Activated naive CD8-positive, alpha-beta T cell treated with anti-CD3 and anti-CD28 coated beads, Interleukin-2, amount 50 U/mL, for 24 hours (primary cell): ENCODE measurements at regions not wholly inside any gene's neighbourhood (a gene's known extent, or its start where the extent isn't known, plus 50 kb on each side); places are given as distances from the start of the nearest gene placed in this dataset.
A peak's percentile ranks its signal among the peaks of the same experiment; 100 is the strongest.

ENCODE experiments used
- ATAC-seq: fragments of 150-1000 bp; cut with Tn5 transposase; one replicate; pipeline ENCODE4 v1.10.0; 2021
- DNase-seq: peaks from one replicate; pipeline ENCODE4 v3.0.0; 2021
- H3K27ac Mint-ChIP-seq: one replicate; pipeline ENCODE4 v1.8.0; 2021; ENCODE audit warnings: mild to moderate bottlenecking, mixed read lengths
- H3K27me3 Mint-ChIP-seq: one replicate; pipeline ENCODE4 v1.8.0; 2021; ENCODE audit warnings: mixed read lengths
- H3K36me3 Mint-ChIP-seq: one replicate; pipeline ENCODE4 v1.8.0; 2021; ENCODE audit warnings: low read depth, mixed read lengths
- H3K4me1 Mint-ChIP-seq: one replicate; pipeline ENCODE4 v1.8.0; 2021; ENCODE audit warnings: mixed read lengths
- H3K4me3 Mint-ChIP-seq: one replicate; pipeline ENCODE4 v1.8.0; 2021; ENCODE audit warnings: mild to moderate bottlenecking, moderate library complexity, mixed read lengths
- H3K9me3 Mint-ChIP-seq: one replicate; pipeline ENCODE4 v1.8.0; 2021; ENCODE audit warnings: mixed read lengths

GRCh38 chr14:89041257-89041582 is 216.8 kb downstream of the TTC8 start:
- no peak for DNase-seq
- H3K36me3 Mint-ChIP-seq, result peaks cover 6% of the 10 kb centered on the region
- peaks cover 6% of the 10 kb centered on the region for H3K9me3 Mint-ChIP-seq
- H3K4me3 Mint-ChIP-seq, result no peak overlapping the region
- peaks cover 27% of the 10 kb centered on the region for H3K27me3 Mint-ChIP-seq
- H3K4me1 Mint-ChIP-seq, result peaks cover 12% of the 10 kb centered on the region
- H3K27ac Mint-ChIP-seq, result no peak overlapping the region
- ATAC-seq, result no peak

DNA sequence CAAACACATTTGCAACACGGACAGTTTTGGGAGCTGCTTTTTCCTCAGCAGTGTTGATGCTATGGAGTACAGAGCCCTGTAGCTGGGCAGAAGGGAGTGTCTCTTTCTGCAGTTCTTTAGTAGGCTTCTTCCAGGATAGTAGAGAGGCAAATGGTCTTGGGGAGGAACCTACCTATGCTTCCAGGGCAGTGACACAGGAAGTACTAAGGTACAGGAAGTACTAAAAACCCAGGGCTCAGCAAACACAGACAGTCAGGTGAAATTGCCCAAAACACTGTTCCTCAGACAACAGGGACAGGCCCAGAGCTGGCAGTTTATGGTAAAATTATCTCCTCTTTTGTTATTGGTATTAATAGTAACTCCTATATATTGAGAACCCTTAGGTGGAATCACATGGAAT is 217.6 kb downstream of the TTC8 start:
- H3K4me1 Mint-ChIP-seq, result peaks cover 12% of the 10 kb centered on the region
- H3K36me3 Mint-ChIP-seq, result peaks cover 6% of the 10 kb centered on the region
- peaks cover 6% of the 10 kb centered on the region for H3K9me3 Mint-ChIP-seq
- no peak for ATAC-seq
- DNase-seq, result no peak
- H3K27ac Mint-ChIP-seq, result no peak overlapping the region
- H3K27me3 Mint-ChIP-seq, result peaks cover 23% of the 10 kb centered on the region
- no peak overlapping the region for H3K4me3 Mint-ChIP-seq

GRCh38 chr14:89053303-89053702 is 228.9 kb downstream of the TTC8 start:
- ATAC-seq (no peak), DNase-seq (no peak)
- peaks cover 9% of the 10 kb centered on the region for H3K9me3 Mint-ChIP-seq
- H3K4me1 Mint-ChIP-seq, result peaks cover 3% of the 10 kb centered on the region
- H3K4me3 Mint-ChIP-seq, result no peak overlapping the region
- no peaks in the 10 kb centered on the region for H3K36me3 Mint-ChIP-seq
- no peak overlapping the region for H3K27ac Mint-ChIP-seq
- no peaks in the 10 kb centered on the region for H3K27me3 Mint-ChIP-seq

- Mint-ChIP-seq H3K27ac (no peak overlapping the region), H3K9me3 (peaks cover 9% of the 10 kb centered on the region), H3K4me3 (no peak overlapping the region), H3K36me3 (no peaks in the 10 kb centered on the region), H3K27me3 (no peaks in the 10 kb centered on the region), H3K4me1 (peaks cover 3% of the 10 kb centered on the region)
- ATAC-seq (no peak), DNase-seq (no peak)
Measured at GRCh38 chr14:89056394-89056793, 231.9 kb downstream of the TTC8 start.

GRCh38 chr14:89058697-89059096 is 234.2 kb downstream of the TTC8 start:
- DNase-seq, result no peak
- H3K27ac Mint-ChIP-seq, result no peak overlapping the region
- no peaks in the 10 kb centered on the region for H3K36me3 Mint-ChIP-seq
- peaks cover 4% of the 10 kb centered on the region for H3K27me3 Mint-ChIP-seq
- H3K4me3 Mint-ChIP-seq, result no peak overlapping the region
- ATAC-seq, result no peak
- peaks cover 6% of the 10 kb centered on the region for H3K9me3 Mint-ChIP-seq
- peaks cover 3% of the 10 kb centered on the region for H3K4me1 Mint-ChIP-seq

GRCh38 chr14:89060191-89060590 is 235.7 kb downstream of the TTC8 start:
- no peak overlapping the region for H3K4me3 Mint-ChIP-seq
- peaks cover 12% of the 10 kb centered on the region for H3K27me3 Mint-ChIP-seq
- DNase-seq (no peak), ATAC-seq (no peak)
- H3K4me1 Mint-ChIP-seq, result peaks cover 3% of the 10 kb centered on the region
- peaks cover 6% of the 10 kb centered on the region for H3K9me3 Mint-ChIP-seq
- H3K36me3 Mint-ChIP-seq, result no peaks in the 10 kb centered on the region
- no peak overlapping the region for H3K27ac Mint-ChIP-seq

DNA sequence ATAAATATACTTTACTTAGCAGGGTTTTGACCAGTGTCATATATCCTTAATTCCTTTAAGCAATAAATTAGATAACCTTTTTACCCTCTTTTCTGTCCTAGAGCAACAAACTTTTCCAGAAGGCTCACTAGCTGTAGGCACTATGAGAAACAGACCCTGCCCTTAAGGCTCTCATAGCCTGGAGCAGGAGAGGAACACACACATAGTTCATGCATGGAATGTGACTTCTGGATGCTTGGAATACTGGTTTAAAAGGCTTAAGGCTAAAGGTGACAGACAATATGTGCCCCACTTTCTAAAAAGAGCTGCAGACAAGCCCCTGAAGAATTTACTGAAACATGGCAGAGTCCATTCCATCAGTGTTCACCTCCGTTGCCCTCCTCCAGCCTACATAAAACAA is 237.2 kb downstream of the TTC8 start:
- no peaks in the 10 kb centered on the region for H3K36me3 Mint-ChIP-seq
- peaks cover under 1% of the 10 kb centered on the region for H3K4me1 Mint-ChIP-seq
- H3K27me3 Mint-ChIP-seq, result peaks cover 12% of the 10 kb centered on the region

DNA sequence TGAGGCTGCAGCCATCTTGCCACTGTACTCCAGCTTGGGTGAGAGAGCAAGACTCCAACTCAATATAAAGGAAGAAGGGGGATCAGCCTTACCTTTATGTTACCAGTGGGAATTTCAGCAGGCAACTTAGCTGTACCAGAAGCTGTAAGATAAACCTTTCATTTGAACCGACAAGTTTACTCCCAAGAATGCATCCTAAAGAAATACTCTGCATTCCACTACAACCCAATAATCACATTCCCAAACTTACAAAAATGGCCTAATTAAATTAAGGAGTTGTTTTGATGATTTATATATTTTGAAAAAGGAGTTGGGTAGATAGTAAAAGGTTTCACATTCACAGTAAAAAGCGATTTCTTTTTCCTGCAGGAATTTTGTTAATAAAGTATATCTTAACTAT is 241.4 kb downstream of the TTC8 start:
- peaks cover 10% of the 10 kb centered on the region for H3K4me1 Mint-ChIP-seq
- no peak overlapping the region for H3K27ac Mint-ChIP-seq
- H3K4me3 Mint-ChIP-seq, result no peak overlapping the region
- no peaks in the 10 kb centered on the region for H3K36me3 Mint-ChIP-seq
- no peaks in the 10 kb centered on the region for H3K9me3 Mint-ChIP-seq
- DNase-seq (no peak), ATAC-seq (no peak)
- H3K27me3 Mint-ChIP-seq, result peaks cover 24% of the 10 kb centered on the region

More for the DNA sequence above, 237.2 kb downstream of the TTC8 start:
- Mint-ChIP-seq H3K9me3 (no peaks in the 10 kb centered on the region), H3K4me3 (no peak overlapping the region), H3K27ac (no peak overlapping the region)
- ATAC-seq (no peak), DNase-seq (no peak)

GRCh38 chr14:89067293-89067972 is 243.0 kb downstream of the TTC8 start:
- DNase-seq, result peak; percentile 3
- no peak overlapping the region for H3K4me3 Mint-ChIP-seq

DNA sequence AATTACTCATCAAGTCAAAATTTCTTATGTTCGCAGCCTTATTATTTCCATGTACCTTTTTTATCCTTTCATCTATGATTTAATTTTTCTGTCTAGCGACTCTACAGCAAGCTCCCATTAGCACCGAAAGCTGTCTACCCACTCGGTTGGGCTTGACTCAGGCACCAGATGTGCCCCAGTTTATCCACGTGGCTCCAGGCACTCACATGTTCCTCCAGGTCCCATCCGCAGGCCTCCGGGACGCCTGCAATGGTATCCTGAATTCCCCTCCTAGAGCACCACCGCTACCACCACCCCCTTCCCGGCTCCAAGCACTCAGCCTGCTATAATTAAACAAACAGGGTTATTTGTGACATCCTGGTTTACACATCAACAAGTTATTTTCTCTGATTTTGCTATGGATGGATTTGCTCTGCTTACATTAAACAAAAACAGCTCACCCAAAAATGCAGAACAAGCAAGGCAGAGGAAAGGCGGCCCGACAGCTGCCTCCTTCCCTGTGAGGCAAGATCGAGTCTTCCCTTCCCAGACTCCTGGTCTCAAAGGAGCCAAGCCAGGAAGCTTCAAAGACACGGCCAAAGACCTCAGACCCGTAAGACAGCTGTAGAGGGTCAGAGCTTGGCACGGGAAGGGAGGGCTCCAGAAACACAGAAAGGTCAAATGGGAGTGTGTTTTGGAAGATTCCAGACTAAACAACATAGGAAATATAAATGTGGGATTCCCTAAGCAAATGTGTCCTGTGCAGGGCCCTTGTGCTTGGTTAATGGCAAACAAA is 253.8 kb downstream of the TTC8 start:
- Mint-ChIP-seq H3K9me3 (peaks cover 5% of the 10 kb centered on the region), H3K36me3 (no peaks in the 10 kb centered on the region), H3K27ac (no peak overlapping the region), H3K27me3 (peaks cover 9% of the 10 kb centered on the region), H3K4me3 (no peak overlapping the region), H3K4me1 (no peaks in the 10 kb centered on the region)
- ATAC-seq (no peak), DNase-seq (no peak)

More at GRCh38 chr14:89067293-89067972, 243.0 kb downstream of the TTC8 start:
- Mint-ChIP-seq H3K9me3 (no peaks in the 10 kb centered on the region), H3K4me1 (peaks cover 10% of the 10 kb centered on the region), H3K36me3 (no peaks in the 10 kb centered on the region), H3K27me3 (peaks cover 31% of the 10 kb centered on the region), H3K27ac (no peak overlapping the region)
- peak; percentile 92 for ATAC-seq

GRCh38 chr14:89085231-89085731 is 260.8 kb downstream of the TTC8 start:
- ATAC-seq (no peak), DNase-seq (no peak)
- H3K4me3 Mint-ChIP-seq, result no peak overlapping the region
- H3K27ac Mint-ChIP-seq, result no peak overlapping the region
- no peaks in the 10 kb centered on the region for H3K4me1 Mint-ChIP-seq
- H3K27me3 Mint-ChIP-seq, result peaks cover 8% of the 10 kb centered on the region
- H3K9me3 Mint-ChIP-seq, result peaks cover 5% of the 10 kb centered on the region
- no peaks in the 10 kb centered on the region for H3K36me3 Mint-ChIP-seq

DNA sequence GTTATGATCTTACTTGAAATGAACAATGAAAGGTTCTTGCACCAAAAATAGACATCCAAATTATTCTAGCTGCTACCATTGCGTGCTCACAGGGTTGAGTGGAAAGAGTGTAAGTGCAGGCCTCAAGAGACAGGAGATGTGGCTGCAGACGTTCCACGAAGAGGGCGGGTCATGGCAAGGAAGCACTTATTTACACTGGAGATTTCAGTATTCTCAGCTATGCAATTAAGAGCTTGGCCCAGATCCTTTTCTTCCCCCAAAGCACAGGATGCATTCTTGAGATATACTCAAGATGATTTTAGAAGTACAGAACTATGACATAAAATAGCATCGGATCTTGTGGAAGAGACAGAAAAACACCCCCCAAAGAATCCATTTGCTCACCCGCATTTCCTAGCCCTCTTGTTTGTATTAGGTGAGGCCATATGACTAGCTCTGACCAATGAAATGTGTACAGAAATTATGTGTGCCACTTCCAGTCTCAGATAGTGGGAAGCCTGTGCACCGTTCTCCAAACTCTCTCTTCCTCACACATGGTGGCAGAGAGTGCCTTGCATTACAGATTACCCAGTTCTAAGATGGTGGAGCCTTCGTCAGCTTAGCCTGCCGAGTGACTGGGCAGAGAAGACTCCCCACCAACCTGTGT is 261.4 kb downstream of the TTC8 start:
- no peaks in the 10 kb centered on the region for H3K36me3 Mint-ChIP-seq

GRCh38 chr14:89088530-89088929 is 264.1 kb downstream of the TTC8 start:
- no peak for ATAC-seq
- no peaks in the 10 kb centered on the region for H3K4me1 Mint-ChIP-seq
- DNase-seq, result no peak
- no peak overlapping the region for H3K4me3 Mint-ChIP-seq
- no peaks in the 10 kb centered on the region for H3K36me3 Mint-ChIP-seq
- H3K27ac Mint-ChIP-seq, result no peak overlapping the region
- no peaks in the 10 kb centered on the region for H3K9me3 Mint-ChIP-seq
- H3K27me3 Mint-ChIP-seq, result peaks cover 2% of the 10 kb centered on the region

More for the DNA sequence above, 261.4 kb downstream of the TTC8 start:
- Mint-ChIP-seq H3K4me1 (no peaks in the 10 kb centered on the region), H3K4me3 (no peak overlapping the region), H3K9me3 (peaks cover 5% of the 10 kb centered on the region), H3K27me3 (peaks cover 5% of the 10 kb centered on the region), H3K27ac (no peak overlapping the region)
- ATAC-seq (no peak), DNase-seq (no peak)

- Mint-ChIP-seq H3K4me1 (no peaks in the 10 kb centered on the region), H3K4me3 (no peak overlapping the region), H3K27me3 (peaks cover 2% of the 10 kb centered on the region), H3K36me3 (no peaks in the 10 kb centered on the region), H3K27ac (no peak overlapping the region), H3K9me3 (no peaks in the 10 kb centered on the region)
- DNase-seq, result no peak
- no peak for ATAC-seq
Measured at GRCh38 chr14:89089330-89089729, 264.9 kb downstream of the TTC8 start.

GRCh38 chr14:89091781-89092180 is 267.3 kb downstream of the TTC8 start:
- no peaks in the 10 kb centered on the region for H3K36me3 Mint-ChIP-seq
- no peaks in the 10 kb centered on the region for H3K27me3 Mint-ChIP-seq
- DNase-seq (no peak), ATAC-seq (no peak)
- H3K27ac Mint-ChIP-seq, result no peak overlapping the region
- no peaks in the 10 kb centered on the region for H3K9me3 Mint-ChIP-seq
- no peak overlapping the region for H3K4me3 Mint-ChIP-seq
- no peaks in the 10 kb centered on the region for H3K4me1 Mint-ChIP-seq
